Mucosa of descending colon (tissue), 3 donors: ENCODE measurements at regions not wholly inside any gene's neighbourhood (a gene's known extent, or its start where the extent isn't known, plus 50 kb on each side); places are given as distances from the start of the nearest gene placed in this dataset.

Source experiments
- ATAC-seq: fragments of 200-7000 bp; cut with Tn5 transposase; one replicate; pipeline ENCODE4 v1.9.1; 2020; ENCODE audit warnings: mild to moderate bottlenecking, moderate library complexity
- DNase-seq, 3 donors: peaks; one replicate each; pipeline ENCODE4 v3.0.0-alpha.2; 2020
- H3K36me3 ChIP-seq: fragments of 200-600 bp; one replicate; pipeline ENCODE4 v1.8.0; 2021; ENCODE audit warnings: low read depth, mild to moderate bottlenecking
- H3K4me1 ChIP-seq: fragments of 200-600 bp; one replicate; pipeline ENCODE4 v1.8.0; 2021; ENCODE audit warnings: low read depth, mild to moderate bottlenecking
- H3K4me3 ChIP-seq: fragments of 200-600 bp; one replicate; pipeline ENCODE4 v1.8.0; 2021; ENCODE audit warnings: mild to moderate bottlenecking
- H3K9me3 ChIP-seq: fragments of 200-600 bp; one replicate; pipeline ENCODE4 v1.8.0; 2021; ENCODE audit warnings: mild to moderate bottlenecking
- intact Hi-C, 2 donors: fragments of 100-400 bp; cut with DNase I in 1 of 2; cut with micrococcal nuclease in 1 of 2; formaldehyde crosslinking; loops; one replicate each; pipeline versions ENCODE4 v1.11.0 to v1.11.1; 2022; cut with DNase I, micrococcal nuclease
- TF ChIP-seq, protein P1 (sequence below): fragments of 200-600 bp; IDR thresholded peaks from one replicate; pipeline ENCODE4 v1.8.0; 2022; ENCODE audit warnings: antibody characterized with exemption, mild to moderate bottlenecking
- donor health status: DM: no; HTN: no; CAD: no; lungs with moderate emphysema.
- donor health status: DM: no; HTN: no; CAD: no.
- donor health status: DM: no; HTN: yes; CAD: no.

DNA sequence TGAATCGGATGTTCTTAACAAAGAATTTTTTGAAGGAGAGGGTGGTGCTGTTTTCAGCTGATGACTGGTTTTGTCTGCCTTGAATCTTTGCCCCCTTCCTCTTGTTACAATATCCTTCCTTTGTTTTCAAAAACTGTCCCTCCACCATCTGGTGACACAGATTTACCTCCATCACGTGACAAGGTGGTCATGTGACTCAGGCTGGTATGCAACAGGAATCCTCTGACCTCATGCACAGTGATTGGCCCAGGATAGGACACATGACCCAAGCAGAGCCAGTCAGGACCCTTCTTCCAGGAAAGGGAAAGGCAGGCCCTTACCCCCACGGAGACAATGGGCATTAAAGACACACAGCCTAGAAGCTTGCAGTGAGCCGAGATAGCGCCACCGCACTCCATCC, 84.7 kb upstream of the MC3R start:
- DNase-seq: no peak
- TF ChIP-seq, protein P1, sequence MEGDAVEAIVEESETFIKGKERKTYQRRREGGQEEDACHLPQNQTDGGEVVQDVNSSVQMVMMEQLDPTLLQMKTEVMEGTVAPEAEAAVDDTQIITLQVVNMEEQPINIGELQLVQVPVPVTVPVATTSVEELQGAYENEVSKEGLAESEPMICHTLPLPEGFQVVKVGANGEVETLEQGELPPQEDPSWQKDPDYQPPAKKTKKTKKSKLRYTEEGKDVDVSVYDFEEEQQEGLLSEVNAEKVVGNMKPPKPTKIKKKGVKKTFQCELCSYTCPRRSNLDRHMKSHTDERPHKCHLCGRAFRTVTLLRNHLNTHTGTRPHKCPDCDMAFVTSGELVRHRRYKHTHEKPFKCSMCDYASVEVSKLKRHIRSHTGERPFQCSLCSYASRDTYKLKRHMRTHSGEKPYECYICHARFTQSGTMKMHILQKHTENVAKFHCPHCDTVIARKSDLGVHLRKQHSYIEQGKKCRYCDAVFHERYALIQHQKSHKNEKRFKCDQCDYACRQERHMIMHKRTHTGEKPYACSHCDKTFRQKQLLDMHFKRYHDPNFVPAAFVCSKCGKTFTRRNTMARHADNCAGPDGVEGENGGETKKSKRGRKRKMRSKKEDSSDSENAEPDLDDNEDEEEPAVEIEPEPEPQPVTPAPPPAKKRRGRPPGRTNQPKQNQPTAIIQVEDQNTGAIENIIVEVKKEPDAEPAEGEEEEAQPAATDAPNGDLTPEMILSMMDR: no peak
- no peak for ATAC-seq
- Histone ChIP-seq H3K4me1 (no peaks in the 10 kb centered on the region), H3K9me3 (no peaks in the 10 kb centered on the region), H3K4me3 (no peak overlapping the region), H3K36me3 (no peaks in the 10 kb centered on the region)
- intact Hi-C loops: no loop called here

DNA sequence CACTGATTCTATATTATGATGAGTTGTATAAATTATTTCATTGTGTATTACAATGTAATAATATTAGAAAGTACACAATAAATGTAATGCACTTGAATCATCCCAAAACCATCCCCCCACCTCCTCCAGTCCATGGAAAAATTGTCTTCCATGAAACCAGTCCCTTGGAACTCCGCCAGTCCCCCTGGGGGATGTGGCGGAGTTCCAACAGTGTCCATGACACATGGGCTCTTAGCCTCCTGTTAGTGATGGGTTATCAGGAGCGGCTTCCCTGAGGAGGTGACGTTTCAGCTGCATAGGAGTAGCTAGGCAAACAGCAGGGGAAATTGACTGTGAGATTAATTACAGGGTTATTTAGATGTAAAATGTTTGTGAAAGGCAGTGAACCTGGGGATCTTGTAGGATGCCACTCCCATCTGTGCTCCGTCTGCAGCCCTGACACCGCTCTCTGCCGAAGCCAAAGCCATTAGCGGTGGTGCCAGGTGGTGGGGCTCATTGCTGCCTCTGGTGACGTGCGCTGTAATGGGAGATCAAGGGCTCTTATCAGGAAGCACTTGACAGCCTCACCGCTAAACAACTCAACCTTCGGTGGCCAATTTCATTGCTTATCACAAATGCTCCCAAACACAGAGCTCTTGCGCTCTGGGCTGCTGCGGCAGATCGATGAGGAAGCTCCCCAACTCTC, 81.6 kb upstream of the MC3R start:
- Histone ChIP-seq H3K36me3 (no peaks in the 10 kb centered on the region), H3K9me3 (no peaks in the 10 kb centered on the region), H3K4me3 (no peak overlapping the region), H3K4me1 (no peaks in the 10 kb centered on the region)
- DNase-seq: no peak
- TF ChIP-seq, protein P1: no peak
- intact Hi-C loops: no loop called here
- ATAC-seq: peak; percentile 28

DNA sequence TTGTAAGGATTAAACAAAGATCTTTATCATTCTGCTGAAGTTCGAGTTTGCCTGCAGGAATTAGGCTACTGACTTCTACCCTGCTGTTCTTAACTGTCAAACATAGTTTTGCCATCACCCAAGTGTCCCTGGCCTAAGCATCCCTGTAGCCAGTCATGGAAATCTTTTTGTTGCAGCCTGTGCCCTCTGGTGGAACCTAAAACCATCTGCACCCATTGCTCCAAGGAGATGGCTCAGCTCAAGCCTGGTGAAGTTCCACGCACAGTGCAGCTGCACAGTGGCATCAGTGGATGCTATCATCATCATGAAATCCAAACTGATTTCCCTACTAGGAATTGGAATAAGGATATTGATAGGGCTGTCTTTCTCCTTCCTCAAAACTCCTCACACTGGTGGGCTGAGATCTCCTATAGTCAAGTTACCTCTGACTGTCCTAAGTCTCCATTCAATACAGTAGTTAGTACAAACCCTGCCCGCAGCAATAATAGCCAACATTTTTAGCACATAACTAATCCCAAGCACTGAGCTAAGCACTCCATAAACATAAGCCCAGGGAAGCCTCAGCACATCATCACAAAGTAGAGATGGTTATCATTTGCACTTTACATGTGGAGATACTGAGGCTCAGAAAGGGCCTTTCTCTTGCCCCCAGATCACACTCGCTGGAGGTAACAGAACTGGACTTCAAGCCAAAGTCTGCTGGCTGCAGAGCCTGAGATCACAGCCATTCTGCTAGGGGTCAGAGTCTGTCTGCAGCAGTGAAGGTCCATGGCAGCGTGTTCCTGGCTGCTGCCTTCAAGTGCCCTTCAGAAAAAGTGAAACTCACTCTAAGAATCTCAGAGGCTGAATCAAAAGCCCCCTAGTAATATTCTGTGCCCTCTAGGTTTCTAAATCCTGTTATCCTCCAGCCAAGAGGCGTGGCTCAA, 77.2 kb upstream of the MC3R start:
- Histone ChIP-seq H3K4me3 (no peak overlapping the region), H3K4me1 (no peaks in the 10 kb centered on the region), H3K9me3 (no peaks in the 10 kb centered on the region), H3K36me3 (no peaks in the 10 kb centered on the region)
- intact Hi-C loops: no loop called here
- ATAC-seq (peak; percentile 37), DNase-seq (no peak)
- TF ChIP-seq, protein P1: no peak

DNA sequence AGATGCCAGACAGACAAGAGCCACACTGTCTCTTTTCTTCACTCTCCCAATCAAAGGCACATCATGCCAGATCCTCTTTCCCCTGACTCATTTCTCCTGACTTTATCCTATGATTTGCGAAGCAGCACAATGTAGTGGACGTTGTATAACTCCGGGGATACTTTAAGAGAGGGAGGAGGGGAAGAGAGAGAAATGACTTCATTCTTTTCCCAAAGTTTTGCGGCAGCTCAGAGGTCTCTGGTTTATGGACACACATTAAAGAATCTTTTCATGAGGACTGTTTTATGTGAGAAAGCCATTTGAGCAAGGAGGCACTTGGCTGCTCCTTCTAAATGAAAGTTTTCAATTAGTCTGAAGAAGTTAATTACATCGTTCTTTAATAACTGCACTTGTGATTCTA, 75.1 kb upstream of the MC3R start:
- DNase-seq: no peak
- TF ChIP-seq, protein P1: no peak
- intact Hi-C loops: no loop called here

DNA sequence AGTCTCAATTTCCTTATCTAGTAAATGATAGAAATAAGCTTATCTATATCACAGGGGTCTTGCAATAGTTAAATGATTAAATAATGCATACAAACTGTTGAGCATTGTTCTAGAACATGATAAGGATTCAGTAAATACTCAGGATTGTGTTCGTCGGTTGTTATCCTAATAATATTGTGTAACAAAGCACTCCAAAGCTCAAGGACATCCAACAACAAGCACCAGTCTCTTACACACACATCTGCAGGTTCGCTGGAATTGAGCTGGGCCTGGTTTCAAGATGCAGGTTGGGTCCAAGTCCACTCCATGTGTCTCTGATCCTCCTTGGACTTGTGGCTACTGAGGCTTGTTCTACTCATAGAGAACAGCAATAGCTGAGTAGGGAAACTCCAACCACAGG, 74.1 kb upstream of the MC3R start:
- Histone ChIP-seq H3K36me3 (no peaks in the 10 kb centered on the region), H3K4me1 (no peaks in the 10 kb centered on the region), H3K9me3 (no peaks in the 10 kb centered on the region), H3K4me3 (no peak overlapping the region)
- ATAC-seq (no peak), DNase-seq (no peak)
- intact Hi-C loops: no loop called here
- TF ChIP-seq, protein P1: no peak

More for the DNA sequence above, 75.1 kb upstream of the MC3R start:
- Histone ChIP-seq H3K4me3 (no peak overlapping the region), H3K9me3 (no peaks in the 10 kb centered on the region), H3K36me3 (no peaks in the 10 kb centered on the region), H3K4me1 (no peaks in the 10 kb centered on the region)
- no peak for ATAC-seq
